SK-N-SH (cell line): ENCODE measurements at regions not wholly inside any gene's neighbourhood (a gene's known extent, or its start where the extent isn't known, plus 50 kb on each side); places are given as distances from the start of the nearest gene placed in this dataset.

Source experiments
- CTCF ChIA-PET: fragments of 300-600, 350-600 bp; formaldehyde crosslinking; extraction: SDS; loops from one replicate; lab custom pipeline; 2021; lab: Yijun Ruan, JAX
- POLR2A ChIA-PET: fragments of 350-600 bp; sonication (Branson Sonifier 250); formaldehyde crosslinking; extraction: SDS; loops from one replicate; lab custom pipeline; 2020; ENCODE audit warnings: antibody characterized with exemption, inconsistent platforms; lab: Yijun Ruan, JAX
- DNase-seq: peaks from one replicate; pipeline ENCODE4 v3.0.0; 2012
- H2AFZ ChIP-seq: fragments of 200-600 bp; sonication (generic); 2 replicates; pipeline ENCODE4 v1.8.1; 2016; ENCODE audit warnings: antibody characterized with exemption, mild to moderate bottlenecking, low read depth
- H3F3A ChIP-seq: fragments of 200-600 bp; sonication (generic); replicated peaks from 2 replicates; pipeline ENCODE3; 2016; ENCODE audit warnings: antibody characterized with exemption, mild to moderate bottlenecking; ENCODE audit not compliant: insufficient read depth
- H3K27ac ChIP-seq, 2 experiments: fragments of 200-500 bp in 1 of 2; fragments of 200-600 bp in 1 of 2; sonication (Bioruptor generic) in 1 of 2; sonication (generic), shearing (Covaris generic) in 1 of 2; 2 replicates each; pipeline versions ENCODE4 v1.5.1 to v1.6.1; 2014 to 2016; ENCODE audit warnings: low read depth in 2 of 2, inconsistent platforms in 1 of 2, low read length in 1 of 2, mild to moderate bottlenecking in 1 of 2, mixed read lengths in 1 of 2
- H3K27me3 ChIP-seq: fragments of 200-600 bp; sonication (generic), shearing (Covaris generic); 2 replicates; pipeline ENCODE4 v1.6.1; 2016; ENCODE audit warnings: mixed run types; ENCODE audit not compliant: insufficient read depth
- H3K36me3 ChIP-seq, 2 experiments: fragments of 200-500 bp in 1 of 2; fragments of 200-600 bp in 1 of 2; sonication (Bioruptor generic) in 1 of 2; sonication (generic) in 1 of 2; replicated peaks in 1 of 2; 2 replicates each; pipeline versions ENCODE3 to v1.5.1; 2014 to 2016; ENCODE audit warnings: low read length in 1 of 2, mild to moderate bottlenecking in 1 of 2; ENCODE audit not compliant: insufficient read depth in 2 of 2, control insufficient read depth in 1 of 2
- H3K4me1 ChIP-seq, 2 experiments: fragments of 200-500 bp in 1 of 2; fragments of 200-600 bp in 1 of 2; sonication (Bioruptor generic) in 1 of 2; sonication (generic), shearing (Covaris generic) in 1 of 2; 2 replicates each; pipeline versions ENCODE4 v1.5.1 to v1.6.1; 2014 to 2016; ENCODE audit warnings: low read depth in 1 of 2, low read length in 1 of 2, mixed run types in 1 of 2; ENCODE audit not compliant: insufficient read depth in 2 of 2, control insufficient read depth in 1 of 2
- H3K4me2 ChIP-seq: fragments of 200-600 bp; sonication (generic), shearing (Covaris generic); 2 replicates; pipeline ENCODE4 v1.6.1; 2017; ENCODE audit warnings: mixed run types
- H3K4me3 ChIP-seq, 2 experiments: fragments of 200-500 bp in 1 of 2; fragments of 200-600 bp in 1 of 2; sonication (Bioruptor generic) in 1 of 2; sonication (generic), shearing (Covaris generic) in 1 of 2; 2 replicates each; pipeline versions ENCODE4 v1.5.1 to v1.8.1; 2014 to 2016; ENCODE audit warnings: low read depth in 2 of 2, inconsistent platforms in 1 of 2, low read length in 1 of 2, mild to moderate bottlenecking in 1 of 2, mixed read lengths in 1 of 2, moderate library complexity in 1 of 2
- H3K79me2 ChIP-seq: fragments of 200-600 bp; sonication (generic); 2 replicates; pipeline ENCODE4 v1.8.1; 2017; ENCODE audit warnings: mild to moderate bottlenecking; ENCODE audit not compliant: insufficient read depth
- H3K9ac ChIP-seq: fragments of 200-600 bp; sonication (generic); 2 replicates; pipeline ENCODE4 v1.6.1; 2017; ENCODE audit warnings: mixed run types
- H3K9me2 ChIP-seq: fragments of 200-600 bp; sonication (generic); 2 replicates; pipeline ENCODE4 v1.6.1; 2017; ENCODE audit warnings: mixed run types
- H3K9me3 ChIP-seq: fragments of 200-600 bp; sonication (generic); 2 replicates; pipeline ENCODE4 v1.6.1; 2017; ENCODE audit warnings: mixed run types, mild to moderate bottlenecking, moderate library complexity
- H4K20me1 ChIP-seq: fragments of 200-600 bp; sonication (generic); 2 replicates; pipeline ENCODE4 v1.6.1; 2017; ENCODE audit warnings: mild to moderate bottlenecking, mixed run types; ENCODE audit not compliant: insufficient read depth
- EP300 ChIP-seq, 2 experiments: IDR thresholded peaks; 2 replicates each; pipeline versions ENCODE4 v1.4.0 to v1.6.1; 2012; ENCODE audit warnings: borderline replicate concordance in 1 of 2, low read depth in 1 of 2, low read length in 1 of 2
- FOXM1 ChIP-seq: IDR thresholded peaks from 2 replicates; pipeline ENCODE4 v1.4.0; 2012; ENCODE audit warnings: low read depth, mild to moderate bottlenecking
- GATA2 ChIP-seq: sonication (generic); formaldehyde crosslinking; IDR thresholded peaks from 2 replicates; pipeline ENCODE4 v1.5.0; 2020; ENCODE audit warnings: mild to moderate bottlenecking, missing genetic modification reagents
- MEF2A ChIP-seq: IDR thresholded peaks from 2 replicates; pipeline ENCODE4 v1.4.0; 2012; ENCODE audit warnings: low read depth, borderline replicate concordance
- RFX5 ChIP-seq: IDR thresholded peaks from 2 replicates; pipeline ENCODE4 v1.6.1; 2012; ENCODE audit warnings: mild to moderate bottlenecking, improper control_type of control experiment, low read length
- SMC3 ChIP-seq: IDR thresholded peaks from 2 replicates; pipeline ENCODE4 v1.6.1; 2012; ENCODE audit warnings: low read depth, low read length, improper control_type of control experiment
- TAF1 ChIP-seq: IDR thresholded peaks from 2 replicates; pipeline ENCODE4 v1.6.1; 2012; ENCODE audit warnings: low read depth, mild to moderate bottlenecking, low read length, moderate library complexity, borderline replicate concordance
- WGBS: methylation state at CpG from one replicate; pipeline ENCODE4 v1.1.6; 2017; ENCODE audit warnings: low lambda C conversion rate; 5-methylcytosine and 5-hydroxymethylcytosine counted together
- TF ChIP-seq, protein P1 (sequence below): IDR thresholded peaks from 2 replicates; pipeline ENCODE4 v1.4.0; 2012; ENCODE audit warnings: low read depth
- TF ChIP-seq, protein P2 (sequence below): fragments of 200-600 bp; sonication (generic); IDR thresholded peaks from 2 replicates; pipeline ENCODE4 v1.6.1; 2017; ENCODE audit warnings: antibody characterized with exemption, mild to moderate bottlenecking, moderate library complexity
- TF ChIP-seq, protein P3 (sequence below): fragments of 150-350 bp; IDR thresholded peaks from 2 replicates; pipeline ENCODE4 v1.6.1; 2017; ENCODE audit warnings: antibody characterized with exemption, low read length, low read depth, borderline replicate concordance
- TF ChIP-seq, protein P4 (sequence below): IDR thresholded peaks from 2 replicates; pipeline ENCODE4 v1.6.1; 2012; ENCODE audit warnings: mild to moderate bottlenecking, low read depth, low read length, moderate library complexity
- TF ChIP-seq, protein P5 (sequence below): IDR thresholded peaks from 2 replicates; pipeline ENCODE4; 2012

DNA sequence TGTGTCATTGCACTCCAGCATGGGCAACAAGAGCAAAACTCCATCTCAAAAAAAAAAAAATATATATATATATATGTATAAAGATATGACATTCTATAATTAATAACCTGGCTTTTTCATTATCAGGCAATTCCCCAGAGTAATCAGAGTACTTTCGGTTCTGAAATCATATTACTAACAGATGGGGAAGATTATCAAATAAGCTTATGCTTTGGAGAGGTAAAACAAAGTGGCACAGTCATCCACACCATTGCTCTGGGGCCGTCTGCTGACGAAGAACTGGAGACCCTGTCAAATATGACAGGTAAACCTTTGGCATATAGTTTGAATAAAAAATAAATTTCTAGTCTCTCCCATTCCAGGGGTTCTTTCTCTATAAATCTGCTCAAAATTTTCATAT, 58.5 kb upstream of the SH3GLB1 start:
- H2AFZ ChIP-seq, result no peak overlapping the region

More for the DNA sequence above, 58.5 kb upstream of the SH3GLB1 start:
- Histone ChIP-seq H3K27ac (no peak overlapping the region), H3K4me3 (no peak overlapping the region), H3K9me2 (no peaks in the 10 kb centered on the region), H3K4me2 (no peak overlapping the region), H3K4me1 (no peaks in the 10 kb centered on the region), H3F3A (no peaks in the 10 kb centered on the region), H3K79me2 (no peaks in the 10 kb centered on the region), H3K27me3 (no peaks in the 10 kb centered on the region), H3K9ac (no peak overlapping the region), H3K9me3 (no peaks in the 10 kb centered on the region), H4K20me1 (no peaks in the 10 kb centered on the region), H3K36me3 (no peaks in the 10 kb centered on the region)
- ChIA-PET POLR2A (no interaction called here), CTCF (no interaction called here)
- TF ChIP-seq TAF1 (no peak), FOXM1 (no peak), EP300 (IDR thresholded peaks at IDR 0.05; ENCODE audit: borderline replicate concordance in 1 of 2, low read depth in 1 of 2, low read length in 1 of 2) (no peak), GATA2 (CRISPR knock-in tag) (no peak), MEF2A (no peak), RFX5 (no peak), SMC3 (no peak)
- TF ChIP-seq, protein P1, sequence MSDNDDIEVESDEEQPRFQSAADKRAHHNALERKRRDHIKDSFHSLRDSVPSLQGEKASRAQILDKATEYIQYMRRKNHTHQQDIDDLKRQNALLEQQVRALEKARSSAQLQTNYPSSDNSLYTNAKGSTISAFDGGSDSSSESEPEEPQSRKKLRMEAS, result no peak
- TF ChIP-seq, protein P2, sequence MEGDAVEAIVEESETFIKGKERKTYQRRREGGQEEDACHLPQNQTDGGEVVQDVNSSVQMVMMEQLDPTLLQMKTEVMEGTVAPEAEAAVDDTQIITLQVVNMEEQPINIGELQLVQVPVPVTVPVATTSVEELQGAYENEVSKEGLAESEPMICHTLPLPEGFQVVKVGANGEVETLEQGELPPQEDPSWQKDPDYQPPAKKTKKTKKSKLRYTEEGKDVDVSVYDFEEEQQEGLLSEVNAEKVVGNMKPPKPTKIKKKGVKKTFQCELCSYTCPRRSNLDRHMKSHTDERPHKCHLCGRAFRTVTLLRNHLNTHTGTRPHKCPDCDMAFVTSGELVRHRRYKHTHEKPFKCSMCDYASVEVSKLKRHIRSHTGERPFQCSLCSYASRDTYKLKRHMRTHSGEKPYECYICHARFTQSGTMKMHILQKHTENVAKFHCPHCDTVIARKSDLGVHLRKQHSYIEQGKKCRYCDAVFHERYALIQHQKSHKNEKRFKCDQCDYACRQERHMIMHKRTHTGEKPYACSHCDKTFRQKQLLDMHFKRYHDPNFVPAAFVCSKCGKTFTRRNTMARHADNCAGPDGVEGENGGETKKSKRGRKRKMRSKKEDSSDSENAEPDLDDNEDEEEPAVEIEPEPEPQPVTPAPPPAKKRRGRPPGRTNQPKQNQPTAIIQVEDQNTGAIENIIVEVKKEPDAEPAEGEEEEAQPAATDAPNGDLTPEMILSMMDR, result no peak
- TF ChIP-seq, protein P3, sequence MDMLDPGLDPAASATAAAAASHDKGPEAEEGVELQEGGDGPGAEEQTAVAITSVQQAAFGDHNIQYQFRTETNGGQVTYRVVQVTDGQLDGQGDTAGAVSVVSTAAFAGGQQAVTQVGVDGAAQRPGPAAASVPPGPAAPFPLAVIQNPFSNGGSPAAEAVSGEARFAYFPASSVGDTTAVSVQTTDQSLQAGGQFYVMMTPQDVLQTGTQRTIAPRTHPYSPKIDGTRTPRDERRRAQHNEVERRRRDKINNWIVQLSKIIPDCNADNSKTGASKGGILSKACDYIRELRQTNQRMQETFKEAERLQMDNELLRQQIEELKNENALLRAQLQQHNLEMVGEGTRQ, result no peak
- TF ChIP-seq, protein P4, sequence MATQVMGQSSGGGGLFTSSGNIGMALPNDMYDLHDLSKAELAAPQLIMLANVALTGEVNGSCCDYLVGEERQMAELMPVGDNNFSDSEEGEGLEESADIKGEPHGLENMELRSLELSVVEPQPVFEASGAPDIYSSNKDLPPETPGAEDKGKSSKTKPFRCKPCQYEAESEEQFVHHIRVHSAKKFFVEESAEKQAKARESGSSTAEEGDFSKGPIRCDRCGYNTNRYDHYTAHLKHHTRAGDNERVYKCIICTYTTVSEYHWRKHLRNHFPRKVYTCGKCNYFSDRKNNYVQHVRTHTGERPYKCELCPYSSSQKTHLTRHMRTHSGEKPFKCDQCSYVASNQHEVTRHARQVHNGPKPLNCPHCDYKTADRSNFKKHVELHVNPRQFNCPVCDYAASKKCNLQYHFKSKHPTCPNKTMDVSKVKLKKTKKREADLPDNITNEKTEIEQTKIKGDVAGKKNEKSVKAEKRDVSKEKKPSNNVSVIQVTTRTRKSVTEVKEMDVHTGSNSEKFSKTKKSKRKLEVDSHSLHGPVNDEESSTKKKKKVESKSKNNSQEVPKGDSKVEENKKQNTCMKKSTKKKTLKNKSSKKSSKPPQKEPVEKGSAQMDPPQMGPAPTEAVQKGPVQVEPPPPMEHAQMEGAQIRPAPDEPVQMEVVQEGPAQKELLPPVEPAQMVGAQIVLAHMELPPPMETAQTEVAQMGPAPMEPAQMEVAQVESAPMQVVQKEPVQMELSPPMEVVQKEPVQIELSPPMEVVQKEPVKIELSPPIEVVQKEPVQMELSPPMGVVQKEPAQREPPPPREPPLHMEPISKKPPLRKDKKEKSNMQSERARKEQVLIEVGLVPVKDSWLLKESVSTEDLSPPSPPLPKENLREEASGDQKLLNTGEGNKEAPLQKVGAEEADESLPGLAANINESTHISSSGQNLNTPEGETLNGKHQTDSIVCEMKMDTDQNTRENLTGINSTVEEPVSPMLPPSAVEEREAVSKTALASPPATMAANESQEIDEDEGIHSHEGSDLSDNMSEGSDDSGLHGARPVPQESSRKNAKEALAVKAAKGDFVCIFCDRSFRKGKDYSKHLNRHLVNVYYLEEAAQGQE, result no peak
- TF ChIP-seq, protein P5, sequence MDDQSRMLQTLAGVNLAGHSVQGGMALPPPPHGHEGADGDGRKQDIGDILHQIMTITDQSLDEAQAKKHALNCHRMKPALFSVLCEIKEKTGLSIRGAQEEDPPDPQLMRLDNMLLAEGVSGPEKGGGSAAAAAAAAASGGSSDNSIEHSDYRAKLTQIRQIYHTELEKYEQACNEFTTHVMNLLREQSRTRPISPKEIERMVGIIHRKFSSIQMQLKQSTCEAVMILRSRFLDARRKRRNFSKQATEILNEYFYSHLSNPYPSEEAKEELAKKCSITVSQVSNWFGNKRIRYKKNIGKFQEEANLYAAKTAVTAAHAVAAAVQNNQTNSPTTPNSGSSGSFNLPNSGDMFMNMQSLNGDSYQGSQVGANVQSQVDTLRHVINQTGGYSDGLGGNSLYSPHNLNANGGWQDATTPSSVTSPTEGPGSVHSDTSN, result no peak
- WGBS, result 34% methylated on average over 3 of the region's 3 CpGs
- no peak for DNase-seq
